ENCODE measurements at regions not wholly inside any gene's neighbourhood (a gene's known extent, or its start where the extent isn't known, plus 50 kb on each side); places are given as distances from the start of the nearest gene placed in this dataset.
"Not testable (repeated sequence)": the region's sequence is repeated elsewhere in the genome, so short reads cannot be mapped to it uniquely, and the experiment has no call there.

DNA sequence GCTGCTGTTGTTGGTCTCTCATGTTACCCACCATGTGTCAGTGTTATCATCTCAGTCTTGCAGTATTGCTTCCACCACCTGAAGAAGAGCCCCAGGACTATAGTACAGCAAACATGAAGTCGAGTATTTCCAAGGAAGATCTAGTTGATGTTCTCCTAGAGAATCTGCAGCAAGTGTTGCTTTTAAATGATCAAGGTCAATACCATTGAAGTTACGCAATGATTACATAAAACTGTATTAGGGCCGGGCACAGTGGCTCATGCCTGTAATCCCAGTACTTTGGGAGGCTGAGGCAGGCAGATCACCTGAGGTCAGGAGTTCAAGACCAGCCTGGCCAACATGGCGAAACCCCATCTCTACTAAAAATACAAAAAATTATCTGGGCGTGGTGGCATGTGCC, 173.9 kb downstream of the TJP1 start:
- DNase-seq, result not testable (repeated sequence)

DNA sequence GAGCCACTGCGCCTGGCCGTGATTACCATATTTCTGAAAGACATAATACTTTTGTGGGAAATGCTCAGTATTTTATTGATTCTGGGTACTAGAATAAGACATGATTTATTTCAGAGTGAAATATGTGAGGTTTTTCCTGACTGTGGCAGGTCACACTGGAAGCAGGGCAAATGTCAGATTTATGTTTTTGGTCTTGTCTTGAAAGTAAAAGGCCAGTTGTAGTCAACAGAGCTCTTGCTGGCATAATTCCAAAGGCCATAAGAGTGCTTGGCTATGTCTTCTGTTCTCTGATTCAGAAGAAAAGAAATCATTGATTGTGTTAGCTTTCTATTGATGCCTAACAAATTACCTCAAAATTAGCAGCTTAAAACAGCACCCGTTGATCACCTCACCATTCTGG, 176.4 kb downstream of the TJP1 start:
- DNase-seq, result no peak

DNA sequence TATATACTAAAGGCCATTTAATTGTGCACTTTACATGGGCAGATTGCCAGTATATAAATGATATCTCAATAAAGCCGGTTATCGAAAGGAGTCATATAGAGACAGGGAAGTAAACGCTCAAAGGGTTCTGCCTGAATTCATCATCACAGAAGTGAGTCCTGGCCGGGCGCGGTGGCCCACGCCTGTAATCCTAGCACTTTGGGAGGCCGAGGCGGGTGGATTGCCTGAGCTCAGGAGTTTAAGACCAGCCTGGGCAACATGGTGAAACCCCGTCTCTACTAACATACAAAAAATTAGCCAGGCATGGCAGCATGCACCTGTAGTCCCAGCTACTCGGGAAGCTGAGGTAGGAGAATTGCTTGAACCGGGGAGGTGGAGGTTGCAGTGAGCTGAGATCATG, 177.9 kb downstream of the TJP1 start:
- not testable (repeated sequence) for DNase-seq

DNA sequence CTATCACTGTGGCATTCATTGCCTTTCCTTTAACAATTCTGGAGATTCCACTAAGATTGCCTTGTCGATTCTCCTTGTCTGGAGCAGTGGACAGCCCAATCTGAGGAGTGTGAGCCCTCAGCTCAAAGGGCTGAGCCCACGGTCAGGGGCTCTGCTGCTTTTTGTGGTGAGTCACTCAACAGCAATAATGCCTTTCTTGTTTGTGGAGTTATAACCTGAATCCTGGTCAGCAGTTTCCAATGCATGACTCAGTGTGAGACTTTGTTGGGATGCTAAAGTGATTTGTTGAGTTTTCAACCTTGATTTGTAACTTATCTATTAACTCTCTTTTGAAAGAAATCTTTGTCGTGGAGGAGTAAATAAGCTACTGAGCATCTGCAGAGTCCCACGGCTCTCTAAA, 183.5 kb downstream of the TJP1 start:
- DNase-seq, result no peak

DNA sequence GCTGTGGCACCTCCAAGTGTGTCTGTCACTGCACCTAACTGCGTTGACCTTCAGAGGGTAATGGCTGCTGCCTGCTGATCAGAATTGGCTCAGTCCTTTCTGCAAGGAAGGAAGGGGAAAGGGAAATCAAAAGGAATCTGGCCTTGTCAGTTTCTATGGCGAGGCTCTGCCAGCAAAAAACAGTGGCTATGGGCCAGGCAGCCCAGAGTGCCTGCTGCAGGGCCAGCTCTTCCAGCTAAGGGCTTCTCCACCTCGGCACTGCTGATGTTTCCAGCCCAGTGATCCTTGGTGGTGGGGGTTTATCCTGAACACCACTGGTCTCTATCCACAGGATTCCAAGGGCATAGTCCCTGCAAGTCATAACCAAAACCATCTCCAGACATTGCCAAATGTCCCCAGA, 184.3 kb downstream of the TJP1 start:
- DNase-seq, result no peak

DNA sequence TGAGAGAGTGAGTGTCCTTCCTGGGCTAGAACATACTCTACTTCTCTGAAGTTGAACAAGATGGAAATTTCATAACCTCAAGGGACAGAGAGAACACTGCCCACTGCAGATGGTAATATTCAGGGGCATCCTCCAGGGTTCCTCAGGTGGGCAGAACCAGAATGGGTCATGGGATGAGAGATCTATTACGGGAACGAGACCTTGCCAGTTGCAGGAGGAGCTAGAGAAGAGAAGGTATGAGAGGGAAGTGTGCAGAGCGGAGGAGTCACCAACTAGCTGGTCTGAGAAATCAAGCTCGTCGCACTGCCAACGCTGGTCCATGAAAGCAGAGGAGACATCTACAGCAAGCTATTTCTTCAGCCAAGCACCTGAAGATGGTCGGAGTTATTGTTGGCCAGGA, 184.7 kb downstream of the TJP1 start:
- DNase-seq, result no peak

DNA sequence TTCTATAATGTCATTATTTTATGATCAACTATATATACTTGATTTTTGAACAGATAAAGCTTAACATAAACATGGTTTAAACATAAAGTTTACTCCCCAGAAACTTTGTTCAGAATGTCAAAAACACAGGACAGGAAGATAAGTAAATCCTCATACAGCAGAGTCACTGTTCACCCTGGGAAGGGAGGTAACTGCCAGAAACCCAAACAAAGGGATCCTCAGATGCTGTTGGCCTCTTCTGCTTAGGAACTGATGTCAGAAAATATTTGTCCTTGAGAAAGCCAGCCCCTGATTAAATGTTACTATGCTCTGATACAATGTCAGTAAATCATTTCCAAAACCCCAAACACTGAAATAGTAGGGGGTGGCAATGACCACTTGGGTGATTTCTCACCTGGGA, 185.3 kb downstream of the TJP1 start:
- no peak for DNase-seq

DNA sequence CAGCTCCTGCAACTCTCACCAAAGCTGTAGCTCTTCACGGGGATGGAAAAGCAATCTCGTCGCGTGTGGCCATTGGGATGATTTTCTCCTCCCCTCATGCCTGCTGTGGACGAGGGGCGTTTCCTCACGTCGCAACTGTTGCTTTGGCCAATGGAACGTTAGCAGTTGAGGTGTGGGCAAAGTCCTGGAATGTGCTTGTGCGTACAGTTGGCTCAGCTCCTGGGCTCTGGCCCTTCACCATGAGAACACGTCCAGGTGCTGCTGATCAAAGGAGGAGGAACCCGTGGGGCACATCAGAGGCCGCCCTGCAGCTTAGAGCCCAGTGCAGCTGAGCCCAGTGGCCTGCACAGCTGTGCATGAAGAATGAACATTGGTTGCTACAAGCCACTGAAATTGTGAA, 186.1 kb downstream of the TJP1 start:
- DNase-seq, result peak; percentile 57

DNA sequence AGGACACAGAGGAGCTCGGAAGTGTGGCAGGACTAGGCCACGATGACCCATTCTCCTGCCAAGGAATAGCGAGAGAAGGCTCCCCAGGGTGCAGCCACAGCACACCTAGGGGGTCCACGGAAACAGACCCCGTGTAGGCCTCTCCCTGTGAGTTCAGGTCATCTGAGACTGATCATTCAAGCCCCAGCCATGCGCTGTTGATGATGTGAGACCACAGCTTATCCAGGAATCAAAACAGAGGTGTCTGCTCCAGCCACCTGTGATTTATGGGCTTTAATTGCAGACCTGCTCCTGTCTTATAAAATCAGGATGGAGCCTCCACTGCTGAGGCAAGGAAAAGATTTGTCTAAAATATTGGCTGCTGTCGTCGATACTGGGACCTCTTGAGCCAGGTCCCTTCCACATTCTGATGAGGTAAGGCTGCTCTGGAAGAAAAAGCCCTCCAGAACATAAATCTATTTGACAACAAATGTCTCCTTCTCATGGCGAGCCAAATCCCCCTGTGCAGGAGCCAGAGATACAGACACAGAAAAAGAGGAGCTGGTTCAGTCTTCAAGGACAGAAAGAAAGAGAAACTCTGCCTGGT, 186.7 kb downstream of the TJP1 start:
- DNase-seq, result no peak

DNA sequence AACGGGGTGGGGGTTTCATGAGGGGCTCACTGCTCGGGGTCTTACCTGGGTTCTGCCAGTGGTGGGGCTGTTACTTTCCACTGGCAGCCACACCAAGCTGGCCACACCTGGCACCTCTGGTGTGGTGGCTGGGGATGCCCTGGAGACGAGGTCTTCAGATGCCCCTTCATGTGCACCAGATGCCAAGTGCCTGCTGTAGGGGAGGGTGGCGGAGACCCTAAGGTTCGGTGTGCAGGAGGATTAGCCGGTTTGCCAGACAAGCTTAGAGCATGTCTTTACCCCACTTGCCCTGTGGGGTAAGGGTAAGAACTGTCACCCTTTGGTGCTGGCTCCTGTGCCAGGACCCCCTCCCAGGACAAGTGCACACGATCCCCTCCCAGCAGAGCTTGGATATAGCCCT, 188.3 kb downstream of the TJP1 start:
- DNase-seq, result no peak

DNA sequence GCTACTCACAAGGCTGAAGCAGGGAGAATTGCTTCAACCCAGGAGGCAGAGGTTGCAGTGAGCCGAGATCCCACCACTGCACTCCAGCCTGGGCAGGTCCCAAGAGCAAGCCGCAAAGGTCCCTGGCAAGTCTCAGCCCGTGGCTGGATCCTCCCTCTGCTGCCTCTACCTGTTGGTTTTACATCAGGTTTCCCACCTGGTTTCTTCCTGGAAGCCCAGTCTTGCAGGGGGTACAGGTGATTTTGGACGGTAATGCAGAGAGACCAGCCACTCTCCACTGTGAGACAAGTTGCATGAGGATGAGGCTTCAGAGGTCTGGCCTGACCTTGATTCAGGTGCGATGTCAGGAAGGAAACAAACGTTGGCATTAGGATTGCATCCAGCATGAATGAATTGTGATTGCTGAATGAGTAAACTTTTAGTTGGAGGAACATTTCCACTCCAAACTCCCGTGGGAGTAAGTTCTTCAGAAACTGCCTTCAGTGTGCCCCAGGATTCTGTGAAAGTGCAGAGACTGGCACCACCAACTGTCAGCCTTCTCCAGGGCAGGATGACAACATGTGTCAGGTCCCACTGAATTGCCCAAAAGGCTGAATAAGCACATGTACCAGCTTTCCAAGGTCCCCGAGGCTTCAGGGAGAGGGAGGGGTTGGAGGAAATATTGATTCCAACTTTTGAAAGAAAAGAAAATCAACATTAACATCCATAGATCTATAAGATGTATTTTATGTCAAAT, 189.4 kb downstream of the TJP1 start:
- no peak for DNase-seq

DNA sequence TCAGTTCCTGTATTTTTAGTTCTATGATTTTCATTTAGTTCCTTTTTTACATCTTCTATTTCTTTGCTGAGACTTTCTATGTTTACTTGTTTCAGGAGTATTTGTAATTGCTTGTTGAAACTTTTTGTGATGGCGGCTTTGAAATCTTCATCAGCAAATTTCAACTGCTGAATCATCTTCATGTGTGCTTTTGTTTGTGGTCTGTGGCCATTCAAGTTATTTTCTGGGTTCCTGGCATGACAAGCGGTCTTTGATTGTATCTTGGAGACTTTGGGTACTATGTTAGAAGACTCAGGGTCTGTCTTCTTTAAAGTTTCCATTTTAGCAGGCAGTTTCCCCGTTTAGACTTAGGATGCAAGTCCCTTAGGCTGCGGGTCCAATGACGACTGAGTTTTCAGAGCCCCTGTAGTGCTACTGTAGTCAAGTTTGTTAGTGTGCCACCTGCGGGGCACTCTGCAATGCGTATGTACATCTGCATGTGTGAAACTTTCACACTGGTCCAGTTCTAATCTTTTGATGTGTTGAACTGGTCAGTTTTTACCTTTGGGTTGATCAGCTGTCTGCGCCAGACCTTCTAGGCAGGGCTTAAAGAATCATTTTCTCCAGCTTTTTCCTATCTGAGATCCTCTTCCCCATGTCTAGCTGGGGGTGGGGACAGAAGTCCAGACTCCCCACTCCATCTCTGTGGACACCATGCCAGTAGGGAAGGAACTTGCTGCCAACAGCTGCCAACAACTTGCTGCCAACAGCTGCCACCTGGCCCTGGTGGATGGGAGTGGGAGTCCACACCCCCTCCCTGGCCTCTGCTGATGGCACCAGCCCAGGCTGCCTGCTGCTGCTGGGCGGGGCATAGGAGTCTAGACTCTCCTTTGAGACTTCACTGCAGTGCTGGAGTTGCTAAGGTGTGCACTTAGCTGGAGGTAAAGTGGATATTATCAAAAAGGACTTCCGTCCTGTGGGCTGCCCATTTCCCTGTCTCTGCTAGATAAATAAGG, 190.9 kb downstream of the TJP1 start:
- DNase-seq, result peak; percentile 69

DNA sequence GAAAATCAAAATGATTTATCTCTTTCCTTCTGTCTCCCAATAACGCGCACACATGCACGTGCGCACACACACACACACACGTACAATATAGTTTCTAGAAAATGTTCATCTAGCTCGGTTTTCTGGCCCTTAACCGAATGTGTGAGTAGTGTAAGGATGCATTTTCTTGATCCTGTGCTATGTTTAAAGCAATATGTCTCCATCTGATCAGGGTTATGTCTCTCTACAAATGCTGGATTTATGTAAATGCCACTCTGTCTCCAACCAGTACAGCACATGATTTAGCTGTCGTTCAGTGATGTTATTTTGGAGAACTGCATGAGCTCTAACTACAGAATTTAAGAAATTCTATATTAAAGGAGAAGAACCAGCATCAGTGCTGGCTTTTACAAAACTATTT, 198.0 kb downstream of the TJP1 start:
- no peak for DNase-seq

DNA sequence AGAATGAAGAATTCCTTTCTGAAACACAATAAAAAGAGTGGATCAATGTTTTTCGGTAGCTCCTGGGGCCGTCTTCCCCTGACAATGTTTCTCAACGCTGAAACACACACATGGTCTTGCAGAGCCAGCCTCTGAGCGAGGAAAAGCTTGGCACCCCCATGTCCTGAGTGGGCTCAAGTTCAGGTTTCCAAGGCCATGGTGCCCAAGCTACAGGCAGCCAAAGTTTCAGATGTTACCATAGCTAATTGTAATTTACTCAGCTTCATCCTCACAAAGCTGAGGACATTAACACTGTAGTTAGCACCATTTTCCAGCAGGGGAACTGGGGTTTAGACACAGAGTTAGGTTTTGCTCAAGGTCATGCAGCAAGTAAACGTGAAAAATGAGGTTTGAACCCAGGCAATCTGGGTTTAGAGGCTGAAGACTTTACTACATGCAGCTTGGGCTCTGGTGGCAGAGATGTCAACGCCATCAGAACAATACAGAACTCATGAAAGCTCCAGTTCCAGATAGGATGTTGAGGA, 199.1 kb downstream of the TJP1 start:
- no peak for DNase-seq

DNA sequence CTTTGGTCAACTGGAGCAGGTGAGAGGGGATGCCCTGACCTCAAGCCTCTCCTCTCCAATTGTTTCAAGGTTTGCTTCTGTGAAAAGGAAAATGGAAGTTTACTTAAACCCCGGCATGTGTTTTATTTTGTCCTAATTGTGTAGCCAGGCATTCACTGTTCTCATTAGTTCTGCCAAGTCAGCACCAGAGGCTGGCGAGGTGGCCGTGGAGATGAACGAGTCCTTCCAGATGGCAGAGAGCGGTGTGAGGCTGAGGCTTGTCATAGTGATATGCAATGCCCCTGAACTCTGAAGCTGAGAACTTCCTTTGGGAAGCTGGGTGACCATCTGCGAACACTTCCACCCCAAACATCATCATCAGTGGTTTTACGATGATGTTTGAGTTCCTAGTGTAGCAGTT, 199.6 kb downstream of the TJP1 start:
- DNase-seq, result no peak

DNA sequence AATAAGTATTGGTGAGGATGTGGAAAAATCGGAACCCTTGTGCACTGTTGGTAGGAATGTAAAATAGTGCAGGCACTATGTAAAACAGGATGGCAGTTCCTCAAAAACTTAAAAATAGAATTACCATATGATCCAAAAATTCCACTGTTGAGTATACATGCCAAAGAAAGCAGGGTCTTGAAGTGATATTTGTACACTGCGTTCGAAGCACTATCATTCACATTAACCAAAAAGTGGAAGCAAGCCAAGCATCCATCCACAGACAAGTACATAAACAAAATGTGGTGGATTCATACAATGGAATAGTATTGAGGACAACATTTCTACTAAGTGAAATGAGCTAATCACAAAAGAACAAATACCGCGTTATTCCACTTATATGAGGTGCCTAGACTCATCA, 200.7 kb downstream of the TJP1 start:
- no peak for DNase-seq

DNA sequence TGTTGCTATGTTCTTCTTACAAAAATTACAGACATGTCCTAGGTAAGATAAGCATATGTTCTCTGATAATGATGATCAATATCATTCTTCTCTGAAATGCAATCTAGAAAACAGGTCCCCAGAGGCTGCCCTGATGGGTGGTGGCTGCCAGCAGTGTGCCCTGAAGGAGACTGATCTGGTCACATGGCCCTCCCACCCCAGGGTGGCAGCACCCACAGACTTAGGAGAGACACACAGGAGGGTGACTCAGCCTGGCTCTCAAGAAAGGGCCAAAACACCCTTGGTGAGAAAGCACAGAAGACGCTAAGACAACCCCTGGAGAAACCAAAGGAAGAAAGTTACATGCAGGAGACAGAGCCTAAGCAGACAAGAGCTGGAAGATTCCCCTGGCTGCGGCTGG, 203.7 kb downstream of the TJP1 start:
- DNase-seq, result no peak

DNA sequence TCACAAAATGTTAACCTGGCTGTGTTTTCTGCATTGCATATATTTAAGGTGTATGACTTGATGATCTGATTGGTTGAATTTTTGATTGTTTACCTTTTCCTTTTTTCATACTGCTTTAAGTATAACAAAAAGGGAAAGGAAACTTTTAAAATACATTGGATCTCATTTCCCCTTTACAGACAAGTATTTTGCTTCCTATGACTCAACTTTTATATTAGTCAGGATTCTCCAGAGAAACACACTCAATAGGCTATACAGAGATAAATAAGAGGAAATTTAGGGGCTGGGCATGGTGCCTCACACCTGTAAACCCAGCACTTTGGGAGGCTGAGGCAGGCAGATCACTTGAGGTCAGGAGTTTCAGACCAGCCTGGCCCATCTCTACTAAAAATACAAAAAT, 205.8 kb downstream of the TJP1 start:
- DNase-seq, result no peak

DNA sequence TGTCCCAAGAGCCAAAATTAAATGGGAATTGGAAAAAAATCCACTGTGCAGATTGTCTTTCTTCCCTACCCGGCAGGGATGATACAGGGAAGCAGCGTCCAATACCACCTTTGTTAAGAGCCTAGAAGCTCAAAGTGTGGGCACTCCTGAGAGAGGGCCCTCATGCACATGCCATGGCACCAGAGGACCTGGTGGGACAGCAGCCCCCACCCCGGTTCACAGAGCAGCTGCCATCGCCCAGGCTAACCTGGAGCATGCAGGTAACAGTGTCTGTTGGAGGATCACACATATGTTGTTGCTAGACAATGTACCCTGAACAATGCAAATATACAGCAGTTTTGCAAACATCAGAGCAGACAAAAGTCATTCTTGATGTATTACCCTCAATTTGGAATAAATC, 206.5 kb downstream of the TJP1 start:
- DNase-seq, result no peak

DNA sequence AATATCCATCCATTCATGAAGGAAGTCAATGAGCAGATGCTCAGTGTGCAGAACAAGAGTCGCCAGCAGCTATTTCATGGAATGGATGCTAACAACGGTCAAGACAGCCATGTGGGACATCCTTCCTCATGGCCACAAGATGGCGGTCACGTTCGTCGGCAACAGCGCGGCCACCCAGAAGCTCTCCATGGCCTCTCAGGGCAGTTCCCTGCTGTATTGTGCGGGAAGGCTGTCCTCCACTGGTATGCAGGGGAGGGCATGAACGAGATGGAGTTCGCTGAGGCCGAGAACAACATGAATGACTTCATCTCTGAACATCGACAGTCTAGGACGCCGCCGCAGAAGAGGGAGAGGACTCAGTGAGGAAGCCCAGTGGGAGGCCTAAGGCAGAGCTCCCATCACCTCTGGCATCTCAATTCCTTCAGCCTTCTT, 208.3 kb downstream of the TJP1 start:
- no peak for DNase-seq

DNA sequence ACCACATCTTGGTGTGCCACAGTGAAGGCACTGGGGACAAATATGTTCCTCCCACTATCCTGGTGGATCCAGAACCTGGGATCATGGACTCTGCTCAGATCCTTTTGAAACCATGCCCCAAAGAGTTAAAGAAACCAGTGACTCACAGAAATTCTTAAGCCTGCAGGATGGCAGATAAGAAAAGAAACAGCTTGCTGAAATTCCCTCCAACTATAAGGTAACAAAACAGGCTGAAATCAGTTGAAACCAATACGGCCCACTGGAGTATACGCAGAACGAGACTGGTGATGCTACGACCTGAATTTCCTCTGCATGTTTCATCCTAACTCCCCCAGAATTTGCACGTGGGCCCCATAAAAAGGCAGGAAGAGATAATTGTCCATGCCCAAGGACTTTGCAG, 209.6 kb downstream of the TJP1 start:
- DNase-seq, result no peak

DNA sequence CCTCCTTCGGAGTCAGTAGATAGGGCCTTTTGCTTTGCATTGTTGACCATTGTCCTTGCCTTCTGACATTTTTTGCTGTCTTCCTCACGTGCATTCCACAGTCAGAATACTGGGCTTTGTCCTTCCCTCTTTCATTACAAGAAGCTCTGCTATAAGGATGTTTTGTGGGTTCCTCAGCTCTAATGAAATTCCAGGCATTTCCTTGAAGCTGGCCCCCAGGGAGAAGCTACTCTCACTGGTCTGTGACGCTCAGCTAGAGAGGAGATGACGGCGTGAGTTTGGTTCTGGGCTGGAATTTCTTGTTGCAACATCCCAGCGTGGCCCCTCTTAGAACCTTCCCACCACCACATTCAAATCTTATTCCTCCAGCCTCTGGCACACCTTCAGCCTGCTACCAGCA, 210.2 kb downstream of the TJP1 start:
- no peak for DNase-seq

DNA sequence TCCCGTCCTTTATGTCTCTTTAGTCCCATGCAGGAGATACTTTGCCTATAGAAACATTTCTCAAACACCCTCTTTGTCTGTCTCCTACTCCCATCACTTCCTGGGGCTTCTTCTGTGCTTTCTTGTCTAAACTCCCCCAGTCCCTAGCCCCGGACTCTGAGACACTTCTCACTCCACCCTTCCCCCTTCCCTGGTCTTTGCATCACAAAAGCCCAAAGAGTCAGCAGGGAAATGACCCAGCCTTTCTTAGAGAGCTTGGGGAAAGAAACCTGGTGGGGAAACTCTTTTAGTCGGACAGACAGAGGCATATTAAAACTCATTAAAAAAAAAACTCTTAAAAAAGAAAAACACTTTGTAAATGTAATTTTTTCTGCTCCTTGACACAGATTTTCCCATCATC, 211.2 kb downstream of the TJP1 start:
- DNase-seq, result no peak

DNA sequence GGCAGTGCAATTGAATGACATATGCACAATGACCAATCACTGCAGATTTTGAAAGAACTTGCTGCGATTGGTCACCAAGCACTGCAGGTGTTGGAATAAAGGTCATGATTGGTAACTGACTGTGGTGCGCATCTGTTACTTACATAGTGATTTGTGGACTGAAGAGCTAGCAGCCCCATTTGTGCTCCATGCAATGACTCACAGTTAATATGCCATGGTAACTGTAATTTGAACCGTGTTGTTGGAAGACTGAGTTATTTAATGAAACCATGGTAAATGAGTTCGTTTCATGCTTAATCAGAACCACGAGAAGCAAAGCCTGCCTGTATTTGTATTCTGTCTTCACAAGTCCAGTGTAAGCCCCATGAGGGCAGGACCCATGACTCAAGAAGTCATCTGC, 220.5 kb downstream of the TJP1 start:
- DNase-seq, result no peak

All from left hindlimb (tissue), 1 donor.